ENCODE measurements at regions not wholly inside any gene's neighbourhood (a gene's known extent, or its start where the extent isn't known, plus 50 kb on each side); places are given as distances from the start of the nearest gene placed in this dataset.

DNA sequence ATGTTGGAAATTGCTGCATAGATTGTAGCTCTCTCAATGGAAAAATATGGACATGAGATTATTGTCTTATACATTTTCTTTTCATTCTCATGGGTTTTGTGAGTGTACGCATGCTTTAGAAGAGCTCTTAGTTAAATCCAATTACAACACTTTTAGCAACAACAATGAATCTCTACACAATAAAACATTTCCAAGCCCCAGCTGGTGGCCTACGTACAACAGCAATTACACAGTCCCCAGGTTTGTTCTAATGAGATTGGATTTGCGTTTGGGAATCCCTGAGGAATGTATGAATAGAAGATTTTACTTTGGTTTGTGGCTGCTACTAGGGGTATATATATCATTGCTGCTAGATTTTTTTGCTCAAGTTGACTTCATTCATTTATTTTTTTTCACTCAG is 98.6 kb downstream of the FHDC1 start:
- H3K4me3 Mint-ChIP-seq = no peak overlapping the region
- intact Hi-C loops (cut with micrococcal nuclease) = no loop called here
- H3K4me1 Mint-ChIP-seq (ENCODE audit: low read depth) = peaks cover 5% of the 10 kb centered on the region
- H3K27me3 Mint-ChIP-seq = peaks cover 2% of the 10 kb centered on the region
- no peak overlapping the region for H3K27ac Mint-ChIP-seq
- H3K9me3 Mint-ChIP-seq = peaks cover 11% of the 10 kb centered on the region
- H3K36me3 Mint-ChIP-seq (ENCODE audit: low read depth) = no peaks in the 10 kb centered on the region

DNA sequence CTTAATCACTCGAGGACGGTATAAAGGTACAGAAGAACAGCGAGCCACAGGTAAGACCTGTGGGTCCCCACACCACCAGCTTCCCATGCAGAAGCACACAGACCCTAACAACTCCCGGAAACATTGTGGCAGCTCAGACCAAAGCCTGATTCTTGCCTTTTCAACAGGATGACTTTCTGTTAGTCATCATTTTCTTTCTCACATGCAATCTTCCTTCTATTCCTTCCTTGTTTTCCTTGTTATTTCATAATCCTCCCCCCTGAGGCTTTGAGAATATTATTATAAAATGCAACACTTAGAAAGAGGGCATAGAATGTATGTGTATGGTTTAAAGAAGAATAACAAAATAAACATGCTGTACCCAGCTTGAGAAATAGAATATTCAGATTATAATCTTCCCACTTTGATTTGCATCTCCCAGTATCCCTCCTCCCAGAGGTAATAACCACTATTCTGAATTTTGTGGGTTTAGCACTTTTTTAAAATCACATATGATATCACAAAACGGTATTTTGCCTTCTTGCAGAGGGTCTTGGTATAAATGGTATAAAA is 100.9 kb downstream of the FHDC1 start:
- Mint-ChIP-seq H3K4me1 (ENCODE audit: low read depth) (peaks cover 5% of the 10 kb centered on the region), H3K9me3 (no peaks in the 10 kb centered on the region), H3K27me3 (peaks cover 2% of the 10 kb centered on the region), H3K4me3 (no peak overlapping the region), H3K36me3 (ENCODE audit: low read depth) (no peaks in the 10 kb centered on the region), H3K27ac (no peak overlapping the region)
- intact Hi-C loops (cut with micrococcal nuclease) = no loop called here

DNA sequence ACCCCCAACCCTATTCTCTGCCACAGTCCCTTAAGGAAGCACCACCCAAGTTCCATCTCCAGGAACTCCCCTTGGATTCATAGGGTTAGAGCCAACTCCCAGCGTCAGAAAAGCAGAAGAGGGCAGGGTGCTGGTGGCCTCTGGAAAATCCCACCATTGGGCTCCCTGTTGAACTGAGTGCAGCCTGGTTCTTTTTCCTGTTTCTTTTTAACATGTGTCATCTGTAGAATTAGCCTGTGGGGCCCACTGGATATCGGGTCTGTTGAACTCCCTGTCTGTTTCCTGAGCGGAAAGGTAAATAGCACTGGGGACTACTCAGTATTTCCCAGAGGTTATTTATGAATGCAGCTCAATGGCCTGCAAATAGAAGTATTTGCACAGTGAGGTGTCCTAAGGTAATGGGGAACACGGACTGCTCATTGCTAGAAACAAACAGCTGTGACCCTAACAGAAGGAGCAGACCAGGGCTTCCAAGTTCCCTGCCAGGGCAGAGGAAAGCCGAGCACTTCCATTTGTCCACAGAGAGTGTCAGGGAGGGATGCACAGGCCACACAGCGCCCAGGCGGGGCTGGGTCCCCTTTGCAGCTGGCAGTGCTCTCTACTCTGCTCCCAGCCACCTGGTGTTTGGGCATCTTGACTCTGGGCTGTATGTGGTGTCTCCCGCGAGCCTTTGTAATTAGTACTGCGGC is 102.6 kb downstream of the FHDC1 start:
- H3K4me3 Mint-ChIP-seq = no peak overlapping the region
- peaks cover 2% of the 10 kb centered on the region for H3K27me3 Mint-ChIP-seq
- no peaks in the 10 kb centered on the region for H3K9me3 Mint-ChIP-seq
- no peaks in the 10 kb centered on the region for H3K36me3 Mint-ChIP-seq (ENCODE audit: low read depth)
- intact Hi-C loops (cut with micrococcal nuclease) = no loop called here
- H3K27ac Mint-ChIP-seq = peak overlapping the region; percentile 24
- peaks cover 5% of the 10 kb centered on the region for H3K4me1 Mint-ChIP-seq (ENCODE audit: low read depth)

DNA sequence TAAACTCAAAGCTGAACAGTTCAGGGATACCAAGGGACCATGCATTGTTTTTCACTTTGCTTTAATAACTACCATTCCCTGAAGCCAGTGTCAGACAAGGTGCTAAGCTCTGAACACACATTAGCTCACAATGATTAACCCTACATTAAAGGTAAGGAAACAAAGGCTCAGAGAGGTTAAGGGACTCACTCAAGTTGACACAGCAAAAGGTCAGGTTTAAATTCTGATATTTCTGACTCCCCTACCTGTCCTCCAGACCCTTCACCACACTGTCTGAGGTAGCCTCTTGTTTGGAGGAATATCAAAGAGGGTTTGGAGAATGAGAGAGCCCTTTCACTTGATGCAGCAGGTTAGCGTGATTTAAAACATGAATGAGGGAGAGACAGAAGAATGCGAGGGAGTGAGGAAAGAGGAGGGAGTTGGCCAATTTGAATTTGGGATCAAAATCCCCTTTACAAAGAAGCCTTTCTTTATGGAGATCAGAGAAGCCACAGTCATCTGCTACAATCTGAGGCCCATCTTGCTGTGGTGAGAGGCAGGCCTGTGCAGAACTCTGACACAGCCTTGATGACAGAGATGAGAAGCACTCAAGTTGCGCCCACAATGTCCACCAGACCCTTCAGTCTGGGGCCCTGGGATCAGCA is 103.5 kb downstream of the FHDC1 start:
- Mint-ChIP-seq H3K27ac (no peak overlapping the region), H3K4me3 (no peak overlapping the region), H3K36me3 (ENCODE audit: low read depth) (no peaks in the 10 kb centered on the region), H3K9me3 (no peaks in the 10 kb centered on the region), H3K27me3 (peaks cover 2% of the 10 kb centered on the region), H3K4me1 (ENCODE audit: low read depth) (peaks cover 5% of the 10 kb centered on the region)
- intact Hi-C loops (cut with micrococcal nuclease) = no loop called here

DNA sequence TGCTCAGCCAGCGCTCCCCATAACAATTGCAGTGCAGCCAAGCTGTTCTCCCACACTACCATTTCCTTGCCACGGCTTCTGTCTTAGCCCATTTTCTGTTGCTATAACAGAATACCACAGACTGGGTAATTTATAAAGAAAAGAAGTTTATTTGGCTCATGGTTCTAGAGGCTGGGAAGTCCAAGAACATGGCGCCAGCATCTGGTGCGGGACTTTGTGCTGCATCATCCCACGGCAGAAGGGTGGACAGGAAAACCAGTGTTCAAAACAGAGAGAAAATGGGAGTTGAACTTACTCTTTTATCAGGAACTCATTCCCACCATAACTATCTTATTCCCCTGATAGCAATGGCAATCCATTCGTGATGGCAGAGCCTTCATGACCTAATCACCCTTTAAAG is 104.6 kb downstream of the FHDC1 start:
- intact Hi-C loops (cut with micrococcal nuclease) = no loop called here
- H3K36me3 Mint-ChIP-seq (ENCODE audit: low read depth) = no peaks in the 10 kb centered on the region
- H3K4me1 Mint-ChIP-seq (ENCODE audit: low read depth) = peaks cover 13% of the 10 kb centered on the region
- no peaks in the 10 kb centered on the region for H3K9me3 Mint-ChIP-seq
- no peak overlapping the region for H3K27ac Mint-ChIP-seq
- H3K27me3 Mint-ChIP-seq = peaks cover 2% of the 10 kb centered on the region
- H3K4me3 Mint-ChIP-seq = no peak overlapping the region

DNA sequence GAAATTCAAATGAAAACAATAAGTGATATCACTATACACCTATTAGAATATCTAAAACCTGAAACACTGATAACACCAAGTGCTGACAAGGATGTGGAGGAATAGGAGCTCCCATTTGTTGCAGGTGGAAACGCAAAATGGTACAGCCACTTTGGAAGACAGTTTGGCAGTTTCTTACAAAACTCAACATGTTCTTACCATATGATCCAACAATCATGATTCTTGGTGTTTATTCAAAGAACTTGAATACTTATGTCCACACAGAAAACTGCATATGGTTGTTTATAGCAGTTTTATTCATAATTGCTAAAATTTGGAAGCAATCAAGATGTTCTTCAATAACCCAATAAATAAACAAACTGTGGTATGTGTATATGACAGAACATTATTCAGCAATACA is 107.9 kb downstream of the FHDC1 start:
- Mint-ChIP-seq H3K27me3 (no peaks in the 10 kb centered on the region), H3K4me1 (ENCODE audit: low read depth) (peaks cover 10% of the 10 kb centered on the region), H3K27ac (no peak overlapping the region), H3K4me3 (no peak overlapping the region), H3K36me3 (ENCODE audit: low read depth) (no peaks in the 10 kb centered on the region), H3K9me3 (no peaks in the 10 kb centered on the region)
- intact Hi-C loops (cut with micrococcal nuclease) = no loop called here

DNA sequence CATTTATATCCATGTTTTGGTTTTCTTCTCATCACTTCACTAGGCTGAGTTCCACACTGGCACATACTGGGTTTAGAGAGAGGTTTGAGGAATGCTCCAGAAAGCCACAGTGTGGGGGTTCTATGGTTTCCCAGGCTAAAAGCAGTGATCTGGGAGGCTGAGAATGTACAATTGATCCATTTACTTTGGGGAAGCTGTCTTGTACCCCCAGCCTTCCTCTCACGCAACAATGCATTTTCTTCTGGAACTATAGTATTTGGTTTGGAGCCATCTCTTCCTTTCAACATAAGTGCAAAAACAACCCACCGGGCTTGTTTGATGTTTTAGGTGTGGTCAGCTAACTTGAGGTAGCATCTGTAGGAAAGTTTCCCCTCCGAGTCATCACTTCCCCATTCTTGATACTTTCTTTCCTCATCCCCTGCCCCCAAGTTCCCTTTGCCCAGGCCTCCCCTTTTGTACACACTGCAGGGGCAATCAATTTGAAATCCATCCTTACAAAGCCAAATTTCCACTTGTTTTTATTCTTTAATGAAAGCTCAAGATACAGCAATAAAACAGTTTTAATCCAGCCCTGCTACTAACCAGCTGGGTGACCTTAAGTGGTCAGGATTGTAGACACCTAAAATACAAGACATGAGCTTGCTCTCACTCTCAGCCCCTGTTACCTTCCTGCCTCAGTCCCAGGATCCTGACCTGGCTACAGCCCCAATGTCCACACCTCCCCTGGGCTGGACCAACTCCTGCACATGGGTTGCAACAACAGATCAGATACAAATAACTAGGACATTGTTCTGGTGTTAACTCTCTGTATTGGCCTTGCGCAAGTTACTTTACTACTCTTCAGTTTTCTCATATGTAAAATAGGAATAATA is 109.2 kb downstream of the FHDC1 start:
- Mint-ChIP-seq H3K4me1 (ENCODE audit: low read depth) (peaks cover 10% of the 10 kb centered on the region), H3K27ac (no peak overlapping the region), H3K36me3 (ENCODE audit: low read depth) (no peaks in the 10 kb centered on the region), H3K9me3 (no peaks in the 10 kb centered on the region), H3K27me3 (no peaks in the 10 kb centered on the region), H3K4me3 (no peak overlapping the region)
- intact Hi-C loops (cut with micrococcal nuclease) = no loop called here

DNA sequence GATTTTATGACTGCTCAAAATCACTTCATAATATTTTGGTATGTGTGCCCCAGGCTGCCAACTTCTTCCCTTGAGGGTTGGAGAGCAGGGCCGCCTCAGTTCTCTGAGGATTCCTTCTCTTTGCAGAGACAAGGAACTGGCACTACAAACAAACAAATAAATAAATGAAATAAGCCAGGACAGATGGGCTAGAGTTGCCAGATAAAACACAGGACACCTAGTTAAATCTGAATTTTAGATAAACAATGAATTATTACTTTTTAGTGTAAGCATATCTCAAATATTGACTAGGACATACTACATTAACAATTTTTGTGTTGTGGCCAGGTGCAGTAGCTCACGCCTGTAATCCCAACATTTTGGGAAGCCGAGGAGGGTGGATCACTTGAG is 122.5 kb downstream of the FHDC1 start:
- Mint-ChIP-seq H3K4me1 (ENCODE audit: low read depth) (no peaks in the 10 kb centered on the region), H3K9me3 (no peaks in the 10 kb centered on the region), H3K4me3 (no peak overlapping the region), H3K36me3 (ENCODE audit: low read depth) (no peaks in the 10 kb centered on the region), H3K27me3 (peaks cover 2% of the 10 kb centered on the region), H3K27ac (no peak overlapping the region)
- intact Hi-C loops (cut with micrococcal nuclease) = no loop called here

DNA sequence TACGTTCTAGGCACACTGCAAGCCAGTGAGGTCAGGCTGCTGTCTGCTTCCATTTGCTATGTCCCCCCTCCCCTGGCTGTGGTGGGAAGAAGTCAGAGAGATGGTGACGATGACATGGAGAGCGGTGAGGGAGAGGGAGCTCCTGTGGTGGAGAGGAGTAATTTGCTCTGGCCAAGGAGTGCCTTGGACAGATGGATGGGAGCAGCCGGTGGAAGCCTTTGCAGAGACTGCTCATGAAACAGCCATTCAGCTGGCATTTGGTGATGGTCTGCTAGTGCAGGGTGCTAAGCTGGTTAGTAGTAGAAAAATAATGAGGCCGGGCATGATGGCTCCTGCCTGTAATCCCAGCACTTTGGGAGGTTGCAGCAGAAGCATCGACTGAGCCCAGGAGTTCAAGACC is 124.1 kb downstream of the FHDC1 start:
- intact Hi-C loops (cut with micrococcal nuclease) = no loop called here
- H3K4me1 Mint-ChIP-seq (ENCODE audit: low read depth) = no peaks in the 10 kb centered on the region
- H3K4me3 Mint-ChIP-seq = no peak overlapping the region
- H3K9me3 Mint-ChIP-seq = no peaks in the 10 kb centered on the region
- peaks cover 2% of the 10 kb centered on the region for H3K27me3 Mint-ChIP-seq
- H3K36me3 Mint-ChIP-seq (ENCODE audit: low read depth) = no peaks in the 10 kb centered on the region
- no peak overlapping the region for H3K27ac Mint-ChIP-seq

DNA sequence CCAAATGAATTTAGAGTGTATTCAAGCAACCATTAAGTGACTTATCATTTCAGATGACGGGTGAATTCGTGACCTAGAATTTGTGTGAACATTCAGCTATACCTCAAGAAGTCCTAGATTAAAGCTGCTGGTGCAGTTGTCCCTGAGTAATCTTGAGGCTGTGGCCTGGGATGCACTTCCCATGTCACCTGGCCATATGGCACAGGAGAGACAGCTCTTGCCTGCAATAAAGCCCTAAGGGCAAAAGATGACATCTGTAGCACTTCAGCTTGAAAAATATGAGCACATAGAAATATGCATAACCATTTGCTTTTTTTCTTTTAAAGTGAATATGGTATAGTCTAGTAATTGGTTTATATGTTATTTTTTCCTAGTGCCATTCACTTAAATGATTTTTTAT is 125.8 kb downstream of the FHDC1 start:
- Mint-ChIP-seq H3K4me1 (ENCODE audit: low read depth) (no peaks in the 10 kb centered on the region), H3K27me3 (peaks cover under 1% of the 10 kb centered on the region), H3K27ac (no peak overlapping the region), H3K9me3 (no peaks in the 10 kb centered on the region), H3K4me3 (no peak overlapping the region), H3K36me3 (ENCODE audit: low read depth) (no peaks in the 10 kb centered on the region)
- intact Hi-C loops (cut with micrococcal nuclease) = no loop called here

DNA sequence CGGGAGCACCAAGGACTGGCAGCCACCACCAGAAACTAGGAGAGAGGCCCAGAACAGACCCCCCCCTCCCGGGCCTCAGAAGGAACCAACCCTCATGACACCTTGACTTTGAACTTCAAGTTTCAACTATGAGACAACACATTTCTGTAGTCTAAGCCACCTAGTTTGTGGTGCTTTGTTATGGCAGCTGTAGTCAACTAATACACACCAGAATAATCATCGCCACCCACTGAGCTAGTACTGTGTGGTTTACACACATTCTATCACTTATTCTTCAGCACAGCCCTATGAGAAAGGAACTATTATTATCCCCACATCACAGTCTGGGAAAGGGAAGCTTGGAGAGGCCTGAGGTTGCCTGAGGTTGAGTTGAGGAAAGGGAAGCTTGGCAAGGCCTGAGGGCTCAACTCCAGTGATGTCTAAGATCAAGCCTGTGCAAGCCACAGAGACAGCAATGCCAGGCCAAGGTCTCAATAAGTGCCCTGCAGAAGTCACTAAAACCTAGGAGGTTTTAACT is 126.6 kb downstream of the FHDC1 start:
- Mint-ChIP-seq H3K4me3 (no peak overlapping the region), H3K27me3 (no peaks in the 10 kb centered on the region), H3K36me3 (ENCODE audit: low read depth) (no peaks in the 10 kb centered on the region), H3K27ac (no peak overlapping the region), H3K4me1 (ENCODE audit: low read depth) (no peaks in the 10 kb centered on the region), H3K9me3 (no peaks in the 10 kb centered on the region)
- intact Hi-C loops (cut with micrococcal nuclease) = no loop called here

DNA sequence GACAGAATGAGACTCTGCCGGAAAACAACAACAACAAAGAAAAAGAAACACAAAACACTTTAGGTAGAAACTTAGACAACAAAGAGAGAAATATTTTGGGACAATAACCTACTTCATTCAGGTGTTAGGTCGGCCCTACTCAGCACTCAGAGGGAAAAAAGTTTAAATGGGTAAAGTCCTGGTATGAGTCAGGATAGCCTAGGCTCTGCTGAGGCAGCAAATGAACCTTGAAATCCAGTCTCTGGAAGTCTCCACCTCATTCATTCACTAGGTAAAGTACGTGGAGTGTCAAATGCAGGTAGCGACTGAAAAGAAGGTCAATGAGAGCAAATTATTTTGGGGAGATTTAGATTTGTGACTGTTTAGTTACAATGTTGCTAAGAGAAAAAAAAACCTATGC is 127.4 kb downstream of the FHDC1 start:
- H3K4me1 Mint-ChIP-seq (ENCODE audit: low read depth) = no peaks in the 10 kb centered on the region
- H3K27ac Mint-ChIP-seq = no peak overlapping the region
- intact Hi-C loops (cut with micrococcal nuclease) = no loop called here
- H3K4me3 Mint-ChIP-seq = no peak overlapping the region
- no peaks in the 10 kb centered on the region for H3K36me3 Mint-ChIP-seq (ENCODE audit: low read depth)
- H3K9me3 Mint-ChIP-seq = no peaks in the 10 kb centered on the region
- H3K27me3 Mint-ChIP-seq = no peaks in the 10 kb centered on the region

DNA sequence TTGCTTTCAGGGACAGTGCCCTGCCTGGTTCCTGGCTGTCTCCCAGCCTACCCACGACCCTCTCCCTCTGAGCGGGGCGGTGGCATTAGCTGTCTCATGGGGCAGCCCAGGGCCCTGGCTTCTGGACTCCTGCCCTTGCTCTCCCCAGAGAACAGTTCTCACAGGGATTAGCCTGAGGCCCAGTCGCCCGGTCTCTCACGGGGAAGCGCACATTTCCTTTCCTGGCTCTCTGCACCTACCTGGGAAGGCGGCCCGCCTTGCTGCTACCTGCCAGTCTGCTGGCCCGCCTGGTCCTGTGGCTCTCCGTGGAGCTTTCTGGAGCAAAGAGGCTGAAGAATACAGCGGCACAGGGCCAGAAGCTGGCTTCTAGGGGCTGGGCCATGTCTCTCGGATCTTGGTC is 128.4 kb downstream of the FHDC1 start:
- intact Hi-C loops (cut with micrococcal nuclease) = no loop called here
- no peak overlapping the region for H3K27ac Mint-ChIP-seq
- H3K9me3 Mint-ChIP-seq = no peaks in the 10 kb centered on the region

DNA sequence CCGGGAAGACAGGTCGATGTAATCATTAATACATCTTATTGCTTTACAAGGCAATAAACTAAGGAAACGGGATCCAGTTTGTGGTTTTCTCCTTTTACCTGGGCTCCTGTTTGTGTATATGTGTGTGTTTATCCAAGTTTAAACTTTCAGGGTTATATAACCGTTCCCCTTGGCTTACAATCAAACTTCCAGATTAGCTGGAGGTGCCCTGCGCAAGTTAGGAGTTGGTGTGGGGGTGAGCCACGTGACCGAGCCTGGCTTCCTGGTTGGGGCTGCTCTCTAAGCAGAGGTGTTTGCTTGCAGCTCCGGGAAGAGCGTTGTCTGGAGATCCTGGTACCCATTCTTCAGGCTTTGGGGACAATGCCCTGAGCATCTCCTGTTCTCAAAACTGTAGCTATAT is 129.2 kb downstream of the FHDC1 start:
- Mint-ChIP-seq H3K27me3 (no peaks in the 10 kb centered on the region), H3K27ac (no peak overlapping the region), H3K4me1 (ENCODE audit: low read depth) (no peaks in the 10 kb centered on the region), H3K9me3 (no peaks in the 10 kb centered on the region), H3K36me3 (ENCODE audit: low read depth) (no peaks in the 10 kb centered on the region), H3K4me3 (no peak overlapping the region)
- intact Hi-C loops (cut with micrococcal nuclease) = no loop called here

More for the DNA sequence above, 128.4 kb downstream of the FHDC1 start:
- no peak overlapping the region for H3K4me3 Mint-ChIP-seq
- no peaks in the 10 kb centered on the region for H3K36me3 Mint-ChIP-seq (ENCODE audit: low read depth)
- H3K4me1 Mint-ChIP-seq (ENCODE audit: low read depth) = no peaks in the 10 kb centered on the region
- no peaks in the 10 kb centered on the region for H3K27me3 Mint-ChIP-seq
